ENCODE measurements at regions not wholly inside any gene's neighbourhood (a gene's known extent, or its start where the extent isn't known, plus 50 kb on each side); places are given as distances from the start of the nearest gene placed in this dataset.

GRCh38 chr15:95260856-95261255 lies 1029.5 kb downstream of the MCTP2 start:
- ATAC-seq (ENCODE audit: insufficient read depth, low read depth) = no peak
- TF ChIP-seq EZH2 (IDR thresholded peaks at IDR 0.05; ENCODE audit: borderline replicate concordance, low read depth, low read length, severe bottlenecking) = no peak
- TF ChIP-seq CTCF (IDR thresholded peaks at IDR 0.05; ENCODE audit: borderline replicate concordance, extremely low read depth, low read length, poor library complexity, severe bottlenecking) = no peak

GRCh38 chr15:95261546-95261945 lies 1030.2 kb downstream of the MCTP2 start:
- Histone ChIP-seq H3K36me3 (ENCODE audit: insufficient read depth, low read length) (no peaks in the 10 kb centered on the region), H3K79me2 (ENCODE audit: insufficient read depth, low read length) (no peaks in the 10 kb centered on the region), H3K4me3 (ENCODE audit: low read depth in 1 of 2, low read length in 2 of 2) (no peak overlapping the region), H2AFZ (ENCODE audit: low read depth, low read length) (no peak overlapping the region), H3K9ac (ENCODE audit: low read depth, low read length) (no peak overlapping the region), H3K4me1 (ENCODE audit: insufficient read depth, low read length) (peaks cover 3% of the 10 kb centered on the region; the same call in 1 of the 2 replicates), H4K20me1 (ENCODE audit: insufficient read depth, low read length) (no peaks in the 10 kb centered on the region), H3K27ac (ENCODE audit: low read length) (no peak overlapping the region), H3K4me2 (ENCODE audit: insufficient read depth, low read length) (no peak overlapping the region), H3K27me3 (ENCODE audit: insufficient read depth, low read length, poor library complexity) (no peaks in the 10 kb centered on the region), H3K9me3 (ENCODE audit: insufficient read depth, low read length, severe bottlenecking) (no peaks in the 10 kb centered on the region)
- DNase-seq (no peak), ATAC-seq (ENCODE audit: insufficient read depth, low read depth) (no peak)
- TF ChIP-seq EZH2 (IDR thresholded peaks at IDR 0.05; ENCODE audit: borderline replicate concordance, low read depth, low read length, severe bottlenecking) (no peak), CTCF (IDR thresholded peaks at IDR 0.05; ENCODE audit: borderline replicate concordance, extremely low read depth, low read length, poor library complexity, severe bottlenecking) (no peak)

More at GRCh38 chr15:95260856-95261255, 1029.5 kb downstream of the MCTP2 start:
- Histone ChIP-seq H3K4me1 (ENCODE audit: insufficient read depth, low read length) (peaks cover 3% of the 10 kb centered on the region; the same call in 1 of the 2 replicates), H3K4me3 (ENCODE audit: low read depth in 1 of 2, low read length in 2 of 2) (no peak overlapping the region), H3K9me3 (ENCODE audit: insufficient read depth, low read length, severe bottlenecking) (no peaks in the 10 kb centered on the region), H3K79me2 (ENCODE audit: insufficient read depth, low read length) (no peaks in the 10 kb centered on the region), H3K4me2 (ENCODE audit: insufficient read depth, low read length) (no peak overlapping the region), H3K9ac (ENCODE audit: low read depth, low read length) (no peak overlapping the region), H3K27ac (ENCODE audit: low read length) (no peak overlapping the region), H2AFZ (ENCODE audit: low read depth, low read length) (no peak overlapping the region), H3K36me3 (ENCODE audit: insufficient read depth, low read length) (no peaks in the 10 kb centered on the region), H4K20me1 (ENCODE audit: insufficient read depth, low read length) (no peaks in the 10 kb centered on the region), H3K27me3 (ENCODE audit: insufficient read depth, low read length, poor library complexity) (peaks cover 4% of the 10 kb centered on the region)
- no peak for DNase-seq

GRCh38 chr15:95261968-95262367 lies 1030.6 kb downstream of the MCTP2 start:
- Histone ChIP-seq H3K36me3 (ENCODE audit: insufficient read depth, low read length) (no peaks in the 10 kb centered on the region), H4K20me1 (ENCODE audit: insufficient read depth, low read length) (no peaks in the 10 kb centered on the region), H3K79me2 (ENCODE audit: insufficient read depth, low read length) (no peaks in the 10 kb centered on the region), H3K4me2 (ENCODE audit: insufficient read depth, low read length) (no peak overlapping the region), H3K4me1 (ENCODE audit: insufficient read depth, low read length) (peaks cover 3% of the 10 kb centered on the region; the same call in 1 of the 2 replicates), H3K4me3 (ENCODE audit: low read depth in 1 of 2, low read length in 2 of 2) (no peak overlapping the region), H3K9me3 (ENCODE audit: insufficient read depth, low read length, severe bottlenecking) (no peaks in the 10 kb centered on the region), H3K9ac (ENCODE audit: low read depth, low read length) (no peak overlapping the region), H3K27ac (ENCODE audit: low read length) (no peak overlapping the region), H3K27me3 (ENCODE audit: insufficient read depth, low read length, poor library complexity) (no peaks in the 10 kb centered on the region), H2AFZ (ENCODE audit: low read depth, low read length) (no peak overlapping the region)
- DNase-seq (no peak), ATAC-seq (ENCODE audit: insufficient read depth, low read depth) (no peak)
- no peak for TF ChIP-seq EZH2 (IDR thresholded peaks at IDR 0.05; ENCODE audit: borderline replicate concordance, low read depth, low read length, severe bottlenecking)
- no peak for TF ChIP-seq CTCF (IDR thresholded peaks at IDR 0.05; ENCODE audit: borderline replicate concordance, extremely low read depth, low read length, poor library complexity, severe bottlenecking)
